ENCODE measurements at regions not wholly inside any gene's neighbourhood (a gene's known extent, or its start where the extent isn't known, plus 50 kb on each side); places are given as distances from the start of the nearest gene placed in this dataset.
A peak's percentile ranks its signal among the peaks of the same experiment; 100 is the strongest.

DNA sequence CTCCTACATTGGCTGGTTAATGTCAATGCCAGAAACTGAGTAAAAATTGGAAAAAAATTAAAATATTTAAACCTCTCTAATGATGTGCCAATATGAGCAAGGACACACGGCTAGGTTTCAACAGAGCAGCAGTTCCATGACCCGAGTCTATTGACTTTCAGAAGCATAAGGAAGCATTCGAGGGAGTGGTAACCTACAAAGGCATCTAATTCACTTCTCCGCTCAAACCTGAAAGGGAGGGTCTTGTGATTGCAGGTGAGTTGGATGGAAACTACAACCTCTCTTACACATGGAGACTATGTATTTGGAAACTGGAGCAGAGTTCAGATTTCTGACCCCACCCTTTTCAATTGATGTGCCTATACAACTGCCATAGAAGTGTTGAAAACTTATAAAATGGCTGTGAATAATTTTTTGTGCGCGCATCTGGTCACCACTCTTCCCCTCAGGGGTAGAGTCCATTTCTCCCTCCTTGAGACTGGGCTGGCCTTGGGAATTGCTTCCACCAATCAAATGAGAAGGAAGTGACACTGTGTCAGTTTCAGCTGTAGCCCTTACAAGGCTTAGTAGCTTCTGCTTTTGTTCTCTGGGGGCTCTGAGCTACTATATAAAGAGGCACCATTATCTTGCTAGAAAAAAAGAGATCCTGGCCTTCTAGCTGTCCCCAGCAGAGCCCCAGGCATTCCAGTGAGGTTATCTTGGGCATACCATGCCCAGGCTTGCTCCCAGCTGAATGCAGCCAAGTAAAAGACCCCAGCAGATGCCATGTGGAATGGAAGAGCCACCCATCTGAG, 278.0 kb downstream of the EPHA4 start:
- no peak overlapping the region for H3K27ac ChIP-seq (ENCODE audit: low read length)
- no peak overlapping the region for H3K4me3 ChIP-seq (ENCODE audit: low read length)
- no peaks in the 10 kb centered on the region for H3K4me1 ChIP-seq (ENCODE audit: control insufficient read depth, insufficient read depth, low read length)
- H3K27me3 ChIP-seq (ENCODE audit: control insufficient read depth, insufficient read depth, low read length), result no peaks in the 10 kb centered on the region
- H3K36me3 ChIP-seq (ENCODE audit: control insufficient read depth, insufficient read depth, low read length), result no peaks in the 10 kb centered on the region
- no peaks in the 10 kb centered on the region for H3K9me3 ChIP-seq (replicated peaks; ENCODE audit: control insufficient read depth, low read depth, low read length)
- no peak for DNase-seq
- WGBS (ENCODE audit: insufficient coverage), result 100% methylated on average over 2 of the region's 6 CpGs

- Histone ChIP-seq H3K4me1 (ENCODE audit: control insufficient read depth, insufficient read depth, low read length) (no peaks in the 10 kb centered on the region), H3K27ac (ENCODE audit: low read length) (no peak overlapping the region), H3K36me3 (ENCODE audit: control insufficient read depth, insufficient read depth, low read length) (no peaks in the 10 kb centered on the region), H3K4me3 (ENCODE audit: low read length) (no peak overlapping the region), H3K9me3 (replicated peaks; ENCODE audit: control insufficient read depth, low read depth, low read length) (no peaks in the 10 kb centered on the region), H3K27me3 (ENCODE audit: control insufficient read depth, insufficient read depth, low read length) (no peaks in the 10 kb centered on the region)
- no peak for DNase-seq
- no CpG with 5 or more reads among the region's 2 CpGs for WGBS (ENCODE audit: insufficient coverage)
Measured at GRCh38 chr2:221304916-221305315, 267.2 kb downstream of the EPHA4 start.

GRCh38 chr2:221308507-221309066, 263.5 kb downstream of the EPHA4 start:
- H3K4me3 ChIP-seq (ENCODE audit: low read length), result no peak overlapping the region
- no peak overlapping the region for H3K27ac ChIP-seq (ENCODE audit: low read length)
- no peaks in the 10 kb centered on the region for H3K9me3 ChIP-seq (replicated peaks; ENCODE audit: control insufficient read depth, low read depth, low read length)
- no peaks in the 10 kb centered on the region for H3K27me3 ChIP-seq (ENCODE audit: control insufficient read depth, insufficient read depth, low read length)
- H3K4me1 ChIP-seq (ENCODE audit: control insufficient read depth, insufficient read depth, low read length), result no peaks in the 10 kb centered on the region
- H3K36me3 ChIP-seq (ENCODE audit: control insufficient read depth, insufficient read depth, low read length), result no peaks in the 10 kb centered on the region
- DNase-seq, result peak; percentile 16
- WGBS (ENCODE audit: insufficient coverage), result 60% methylated on average over 2 of the region's 4 CpGs

DNA sequence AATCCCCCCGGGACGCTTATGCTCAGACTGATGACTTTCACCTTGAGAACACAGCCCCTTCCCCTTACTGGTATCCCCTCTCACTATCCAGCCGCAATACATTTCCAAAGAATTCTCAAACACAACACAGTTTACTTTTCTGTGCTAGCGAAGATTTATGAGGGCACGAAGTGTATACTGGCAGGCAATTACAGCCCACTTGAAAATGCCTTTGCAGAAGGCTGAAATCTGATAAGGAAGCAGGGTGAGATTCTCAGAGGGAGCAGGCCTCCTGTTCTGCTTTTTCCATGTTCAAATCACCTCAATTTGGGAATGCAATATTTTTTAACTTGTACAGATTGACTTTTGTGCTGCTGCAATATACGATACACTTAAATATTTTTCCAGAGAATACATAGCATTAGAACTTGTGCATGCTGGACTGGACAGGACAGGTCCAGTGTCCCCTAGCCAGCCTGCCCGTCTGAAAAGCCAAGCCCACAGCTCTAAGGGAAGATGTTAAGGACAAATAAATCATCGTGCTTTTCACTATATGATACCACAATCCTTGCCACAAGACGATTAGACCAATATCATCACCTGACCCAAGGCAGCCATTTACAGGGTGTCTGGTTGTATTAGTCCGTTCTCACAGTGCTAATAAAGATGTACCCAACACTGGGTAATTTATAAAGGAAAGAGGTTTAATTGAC, 262.1 kb downstream of the EPHA4 start:
- H3K9me3 ChIP-seq (replicated peaks; ENCODE audit: control insufficient read depth, low read depth, low read length), result no peaks in the 10 kb centered on the region
- H3K4me1 ChIP-seq (ENCODE audit: control insufficient read depth, insufficient read depth, low read length), result no peaks in the 10 kb centered on the region
- H3K27ac ChIP-seq (ENCODE audit: low read length), result no peak overlapping the region
- no peak overlapping the region for H3K4me3 ChIP-seq (ENCODE audit: low read length)
- 23% methylated on average over 2 of the region's 10 CpGs for WGBS (ENCODE audit: insufficient coverage)
- H3K36me3 ChIP-seq (ENCODE audit: control insufficient read depth, insufficient read depth, low read length), result no peaks in the 10 kb centered on the region
- no peak for DNase-seq
- no peaks in the 10 kb centered on the region for H3K27me3 ChIP-seq (ENCODE audit: control insufficient read depth, insufficient read depth, low read length)

- H3K36me3 ChIP-seq (ENCODE audit: control insufficient read depth, insufficient read depth, low read length), result no peaks in the 10 kb centered on the region
- no CpG with 5 or more reads among the region's 1 CpG for WGBS (ENCODE audit: insufficient coverage)
- no peak overlapping the region for H3K27ac ChIP-seq (ENCODE audit: low read length)
- H3K27me3 ChIP-seq (ENCODE audit: control insufficient read depth, insufficient read depth, low read length), result no peaks in the 10 kb centered on the region
- H3K9me3 ChIP-seq (replicated peaks; ENCODE audit: control insufficient read depth, low read depth, low read length), result no peaks in the 10 kb centered on the region
- no peak overlapping the region for H3K4me3 ChIP-seq (ENCODE audit: low read length)
- no peak for DNase-seq
- H3K4me1 ChIP-seq (ENCODE audit: control insufficient read depth, insufficient read depth, low read length), result no peaks in the 10 kb centered on the region
Measured at GRCh38 chr2:221310730-221311129, 261.4 kb downstream of the EPHA4 start.

DNA sequence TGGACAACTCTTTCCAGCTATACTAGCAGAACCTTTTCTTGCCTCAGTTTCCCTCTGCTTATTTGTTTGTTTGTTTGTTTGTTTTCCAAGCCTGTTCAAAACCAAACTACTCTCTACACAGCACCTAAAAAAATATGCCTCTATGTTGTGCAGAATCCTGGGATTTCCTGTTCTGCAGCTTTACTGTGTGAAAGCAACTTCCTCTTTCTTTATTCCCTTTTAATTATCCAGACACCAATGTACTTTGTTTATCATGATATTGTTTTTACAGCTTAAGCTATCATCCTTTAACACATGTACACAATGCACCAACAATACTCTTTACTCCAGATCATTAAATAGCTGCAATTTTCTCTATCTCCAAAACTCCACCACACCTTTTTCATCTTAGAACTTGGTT, 259.5 kb downstream of the EPHA4 start:
- H3K4me1 ChIP-seq (ENCODE audit: control insufficient read depth, insufficient read depth, low read length), result peaks cover 3% of the 10 kb centered on the region
- H3K36me3 ChIP-seq (ENCODE audit: control insufficient read depth, insufficient read depth, low read length), result no peaks in the 10 kb centered on the region
- no peaks in the 10 kb centered on the region for H3K9me3 ChIP-seq (replicated peaks; ENCODE audit: control insufficient read depth, low read depth, low read length)
- no peaks in the 10 kb centered on the region for H3K27me3 ChIP-seq (ENCODE audit: control insufficient read depth, insufficient read depth, low read length)
- no peak overlapping the region for H3K27ac ChIP-seq (ENCODE audit: low read length)
- no peak overlapping the region for H3K4me3 ChIP-seq (ENCODE audit: low read length)
- no peak for DNase-seq

DNA sequence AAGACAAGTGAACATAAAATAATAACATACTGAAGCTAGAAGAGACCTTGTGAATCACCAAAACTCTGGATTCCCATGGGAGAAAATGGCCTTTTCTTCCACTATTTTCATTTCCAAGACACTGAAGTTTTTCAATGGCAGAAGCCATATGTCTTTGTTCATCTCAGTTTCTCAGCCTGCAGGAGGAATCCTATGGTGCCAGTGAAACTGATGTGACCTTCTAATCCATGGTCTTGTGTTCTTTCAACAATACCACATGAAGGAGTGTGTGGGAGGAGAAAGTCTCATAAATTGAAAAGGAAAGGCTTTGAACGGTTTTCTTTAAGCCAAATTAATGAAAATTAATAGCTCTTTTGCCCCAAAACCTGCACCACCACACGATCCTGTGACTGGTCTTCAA, 257.3 kb downstream of the EPHA4 start:
- H3K27me3 ChIP-seq (ENCODE audit: control insufficient read depth, insufficient read depth, low read length), result no peaks in the 10 kb centered on the region
- no peak overlapping the region for H3K4me3 ChIP-seq (ENCODE audit: low read length)
- DNase-seq, result no peak
- H3K4me1 ChIP-seq (ENCODE audit: control insufficient read depth, insufficient read depth, low read length), result peaks cover 5% of the 10 kb centered on the region
- H3K36me3 ChIP-seq (ENCODE audit: control insufficient read depth, insufficient read depth, low read length), result no peaks in the 10 kb centered on the region
- no peaks in the 10 kb centered on the region for H3K9me3 ChIP-seq (replicated peaks; ENCODE audit: control insufficient read depth, low read depth, low read length)
- H3K27ac ChIP-seq (ENCODE audit: low read length), result no peak overlapping the region
- WGBS (ENCODE audit: insufficient coverage), result no CpG with 5 or more reads among the region's 2 CpGs

- Histone ChIP-seq H3K9me3 (replicated peaks; ENCODE audit: control insufficient read depth, low read depth, low read length) (no peaks in the 10 kb centered on the region), H3K4me1 (ENCODE audit: control insufficient read depth, insufficient read depth, low read length) (peaks cover 5% of the 10 kb centered on the region), H3K4me3 (ENCODE audit: low read length) (no peak overlapping the region), H3K36me3 (ENCODE audit: control insufficient read depth, insufficient read depth, low read length) (no peaks in the 10 kb centered on the region), H3K27me3 (ENCODE audit: control insufficient read depth, insufficient read depth, low read length) (no peaks in the 10 kb centered on the region), H3K27ac (ENCODE audit: low read length) (peak overlapping the region; percentile 59)
- DNase-seq, result peak; percentile 84
- no CpG with 5 or more reads among the region's 3 CpGs for WGBS (ENCODE audit: insufficient coverage)
Measured at GRCh38 chr2:221318376-221319130, 253.6 kb downstream of the EPHA4 start.

DNA sequence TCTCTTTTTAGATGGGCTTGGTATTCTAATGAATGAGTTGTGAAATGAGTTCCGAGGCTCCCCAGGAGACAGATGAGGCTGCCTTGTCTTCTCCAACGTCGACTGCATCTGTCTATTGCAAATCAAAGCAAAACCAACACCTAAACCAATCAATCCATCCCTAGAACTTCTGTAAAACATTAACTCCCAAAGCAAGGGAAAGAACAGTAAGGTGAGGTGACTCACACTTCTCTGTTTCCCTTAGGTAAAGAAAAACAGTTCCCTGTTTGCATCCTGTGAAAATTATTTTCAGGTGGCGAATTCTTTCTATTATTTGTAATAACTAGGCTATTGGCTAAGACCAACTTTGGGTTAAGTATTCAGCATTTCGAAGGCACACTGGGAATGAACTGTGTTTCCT, 249.4 kb downstream of the EPHA4 start:
- no peak overlapping the region for H3K27ac ChIP-seq (ENCODE audit: low read length)
- no peaks in the 10 kb centered on the region for H3K9me3 ChIP-seq (replicated peaks; ENCODE audit: control insufficient read depth, low read depth, low read length)
- peaks cover 2% of the 10 kb centered on the region for H3K4me1 ChIP-seq (ENCODE audit: control insufficient read depth, insufficient read depth, low read length)
- no peaks in the 10 kb centered on the region for H3K36me3 ChIP-seq (ENCODE audit: control insufficient read depth, insufficient read depth, low read length)
- DNase-seq, result no peak
- no peaks in the 10 kb centered on the region for H3K27me3 ChIP-seq (ENCODE audit: control insufficient read depth, insufficient read depth, low read length)
- no CpG with 5 or more reads among the region's 5 CpGs for WGBS (ENCODE audit: insufficient coverage)
- no peak overlapping the region for H3K4me3 ChIP-seq (ENCODE audit: low read length)

DNA sequence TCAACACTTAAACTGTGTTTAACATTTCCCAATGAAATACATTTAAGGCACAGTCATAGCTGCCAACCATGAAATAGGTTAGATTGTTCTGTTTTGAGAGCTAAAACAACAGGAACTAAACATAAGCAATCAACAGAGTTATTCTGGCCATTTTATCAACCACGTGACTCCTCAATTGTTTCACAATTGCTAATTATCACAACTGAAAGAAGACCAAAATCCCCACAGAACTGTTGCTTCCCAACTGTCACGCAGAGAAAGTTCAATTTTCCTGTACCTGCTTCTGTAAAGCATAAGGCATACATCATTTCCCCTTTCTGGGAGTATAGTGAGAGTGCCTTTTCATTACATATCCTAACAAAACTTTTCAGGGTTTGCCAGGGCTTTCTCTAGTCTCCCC, 248.6 kb downstream of the EPHA4 start:
- 80% methylated on average over 1 of the region's 2 CpGs for WGBS (ENCODE audit: insufficient coverage)
- H3K4me3 ChIP-seq (ENCODE audit: low read length), result no peak overlapping the region
- H3K4me1 ChIP-seq (ENCODE audit: control insufficient read depth, insufficient read depth, low read length), result peaks cover 2% of the 10 kb centered on the region
- peak; percentile 4 for DNase-seq
- no peaks in the 10 kb centered on the region for H3K27me3 ChIP-seq (ENCODE audit: control insufficient read depth, insufficient read depth, low read length)
- no peaks in the 10 kb centered on the region for H3K9me3 ChIP-seq (replicated peaks; ENCODE audit: control insufficient read depth, low read depth, low read length)
- H3K27ac ChIP-seq (ENCODE audit: low read length), result no peak overlapping the region
- H3K36me3 ChIP-seq (ENCODE audit: control insufficient read depth, insufficient read depth, low read length), result no peaks in the 10 kb centered on the region

Measured in muscle of leg (tissue), 3 donors.